ENCODE measurements at regions not wholly inside any gene's neighbourhood (a gene's known extent, or its start where the extent isn't known, plus 50 kb on each side); places are given as distances from the start of the nearest gene placed in this dataset.

DNA sequence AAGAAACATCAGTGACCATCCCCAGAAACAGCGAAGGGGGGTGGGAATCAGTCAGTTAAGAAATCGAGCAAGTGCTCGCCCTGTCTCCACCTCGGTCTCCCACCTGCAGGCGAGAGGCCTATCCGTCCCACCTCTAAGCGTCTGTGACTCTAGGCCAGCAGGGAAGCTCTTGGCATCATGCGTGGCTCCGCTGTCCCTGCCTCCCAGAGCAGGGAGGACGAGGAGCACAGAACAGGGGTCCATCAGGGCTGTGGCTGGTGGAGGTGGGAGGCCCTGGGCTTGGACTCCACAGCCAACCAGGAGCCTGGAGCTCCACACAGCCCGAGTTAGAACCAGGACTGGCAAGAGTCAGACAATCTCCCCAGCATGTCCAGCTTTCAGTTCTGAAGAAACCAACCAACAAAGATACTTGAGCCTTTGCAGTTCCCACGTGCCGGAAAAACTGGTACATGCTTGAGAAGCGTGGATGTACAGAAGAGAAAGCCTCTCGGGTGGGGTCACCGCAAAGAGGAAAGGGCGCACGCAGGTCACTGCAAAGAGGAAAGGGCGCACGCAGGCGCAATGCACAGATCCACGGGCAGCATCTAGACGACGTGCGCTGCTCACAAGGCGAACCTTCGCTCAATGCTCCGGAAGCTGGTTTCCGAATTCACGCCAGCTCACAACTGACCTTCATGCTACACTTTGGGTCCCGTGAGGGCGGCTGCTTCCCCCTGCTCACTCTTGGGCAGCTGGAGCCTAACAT, 104.5 kb upstream of the ALKAL2 start:
- no peaks in the 10 kb centered on the region for H3K27me3 ChIP-seq (replicated peaks in 1 of 2; ENCODE audit: control insufficient read depth in 2 of 2, insufficient read depth in 2 of 2, low read length in 1 of 2)
- DNase-seq (ENCODE audit: low read depth, low spot score), result no peak
- H3K4me2 ChIP-seq (ENCODE audit: control insufficient read depth, insufficient read depth), result no peak overlapping the region
- no peak overlapping the region for H3K9ac ChIP-seq (ENCODE audit: control insufficient read depth, insufficient read depth, low read length)
- no peak overlapping the region for H2AFZ ChIP-seq (ENCODE audit: control insufficient read depth, low read depth, low read length)
- intact Hi-C loops (cut with micrococcal nuclease; ENCODE audit: unreplicated experiment), result no loop called here
- H3K79me2 ChIP-seq (ENCODE audit: control insufficient read depth, insufficient read depth, low read length), result no peaks in the 10 kb centered on the region
- in situ Hi-C loops (cut with MboI), result no loop called here
- SMC1A ChIA-PET (ENCODE audit: uncharacterized antibody, unreplicated experiment), result no interaction called here
- FAIRE-seq, result no peak
- BruUV-seq (replicated peaks), result no TSS peak
- H3K4me1 ChIP-seq (ENCODE audit: control insufficient read depth, insufficient read depth, low read length), result no peaks in the 10 kb centered on the region; the same call in 1 of the 2 replicates
- no peaks in the 10 kb centered on the region for H3K9me3 ChIP-seq (replicated peaks; ENCODE audit: control insufficient read depth, insufficient read depth, low read length)
- CTCF ChIA-PET, result no interaction called here
- TF ChIP-seq, protein P1, sequence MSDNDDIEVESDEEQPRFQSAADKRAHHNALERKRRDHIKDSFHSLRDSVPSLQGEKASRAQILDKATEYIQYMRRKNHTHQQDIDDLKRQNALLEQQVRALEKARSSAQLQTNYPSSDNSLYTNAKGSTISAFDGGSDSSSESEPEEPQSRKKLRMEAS (IDR thresholded peaks at IDR 0.05; ENCODE audit: low read depth, low read length), result no peak
- TF ChIP-seq NR2F1 (conservative IDR thresholded peaks at IDR 0.05) (no peak), ZNF622 (IDR thresholded peaks at IDR 0.05) (no peak)
- H4K20me1 ChIP-seq (ENCODE audit: control insufficient read depth, insufficient read depth), result no peaks in the 10 kb centered on the region
- WGBS (ENCODE audit: insufficient coverage, insufficient replicate concordance, low lambda C conversion rate, missing lambda C conversion rate), result 66% methylated on average over 29 of the region's 32 CpGs
- POLR2A ChIA-PET, result no interaction called here
- ATAC-seq, result no peak
- no peaks in the 10 kb centered on the region for H3K36me3 ChIP-seq (ENCODE audit: control insufficient read depth in 2 of 2, insufficient read depth in 2 of 2, low read length in 1 of 2)
- RAD21 ChIA-PET (ENCODE audit: unreplicated experiment), result no interaction called here
- no peak overlapping the region for H3K4me3 ChIP-seq
- no peak overlapping the region for H3K27ac ChIP-seq (ENCODE audit: control insufficient read depth, insufficient read depth)

DNA sequence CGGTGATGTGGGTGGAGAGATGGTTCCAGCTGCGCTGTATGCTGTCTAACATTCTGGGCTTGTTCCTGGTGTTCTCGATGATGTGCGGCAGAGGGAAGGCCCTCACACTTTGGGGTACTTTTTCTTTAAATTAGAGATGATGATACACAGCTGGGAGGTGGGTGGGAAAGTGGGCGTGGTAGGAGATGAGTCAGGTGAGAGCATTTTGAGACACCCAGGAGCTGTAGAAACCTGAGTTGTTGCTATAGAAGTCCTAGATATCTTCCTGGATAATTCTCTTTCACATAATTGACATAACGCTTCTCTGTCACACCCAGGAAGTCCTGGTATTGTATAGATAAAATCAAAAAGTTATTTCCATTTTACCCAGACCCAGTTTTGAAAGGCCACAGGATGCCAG, 103.8 kb upstream of the ALKAL2 start:
- Histone ChIP-seq H3K4me2 (ENCODE audit: control insufficient read depth, insufficient read depth) (no peak overlapping the region), H3K27me3 (replicated peaks in 1 of 2; ENCODE audit: control insufficient read depth in 2 of 2, insufficient read depth in 2 of 2, low read length in 1 of 2) (no peaks in the 10 kb centered on the region), H3K27ac (ENCODE audit: control insufficient read depth, insufficient read depth) (no peak overlapping the region), H3K9me3 (replicated peaks; ENCODE audit: control insufficient read depth, insufficient read depth, low read length) (no peaks in the 10 kb centered on the region), H3K36me3 (ENCODE audit: control insufficient read depth in 2 of 2, insufficient read depth in 2 of 2, low read length in 1 of 2) (no peaks in the 10 kb centered on the region), H2AFZ (ENCODE audit: control insufficient read depth, low read depth, low read length) (no peak overlapping the region), H4K20me1 (ENCODE audit: control insufficient read depth, insufficient read depth) (no peaks in the 10 kb centered on the region), H3K4me1 (ENCODE audit: control insufficient read depth, insufficient read depth, low read length) (no peaks in the 10 kb centered on the region; the same call in 1 of the 2 replicates), H3K79me2 (ENCODE audit: control insufficient read depth, insufficient read depth, low read length) (no peaks in the 10 kb centered on the region), H3K4me3 (no peak overlapping the region), H3K9ac (ENCODE audit: control insufficient read depth, insufficient read depth, low read length) (no peak overlapping the region)
- FAIRE-seq, result no peak
- ATAC-seq, result no peak
- WGBS (ENCODE audit: insufficient coverage, insufficient replicate concordance, low lambda C conversion rate, missing lambda C conversion rate), result 58% methylated on average over 6 of the region's 6 CpGs
- no TSS peak for BruUV-seq (replicated peaks)
- ChIA-PET POLR2A (no interaction called here), SMC1A (ENCODE audit: uncharacterized antibody, unreplicated experiment) (no interaction called here), CTCF (no interaction called here), RAD21 (ENCODE audit: unreplicated experiment) (no interaction called here)
- intact Hi-C loops (cut with micrococcal nuclease; ENCODE audit: unreplicated experiment), result no loop called here
- no peak for DNase-seq (ENCODE audit: low read depth, low spot score)
- TF ChIP-seq HDGF (IDR thresholded peaks at IDR 0.05) (no peak), CBX3 (IDR thresholded peaks at IDR 0.05; ENCODE audit: borderline replicate concordance, low read depth) (no peak), STAT3 (IDR thresholded peaks at IDR 0.05; ENCODE audit: low read depth, low read length) (no peak)
- in situ Hi-C loops (cut with MboI), result no loop called here

Data from GM12878 (cell line).